A673 (cell line): ENCODE measurements at regions not wholly inside any gene's neighbourhood (a gene's known extent, or its start where the extent isn't known, plus 50 kb on each side); places are given as distances from the start of the nearest gene placed in this dataset.

ENCODE experiments used
- BruUV-seq: library from RNA; stranded (reverse); fragments of 400-500 nt; replicated peaks from 2 replicates; lab custom pipeline; 2021; lab: Mats Ljungman, UMichigan
- CTCF ChIA-PET: fragments of 300-600 bp; sonication (Branson Sonifier 250); formaldehyde crosslinking; loops from one replicate; lab custom pipeline; 2022; ENCODE audit warnings: antibody characterized with exemption; lab: Charles Lee
- POLR2A ChIA-PET: fragments of 300-600 bp; sonication (Branson Sonifier 250); formaldehyde crosslinking; loops from one replicate; lab custom pipeline; 2022; ENCODE audit warnings: antibody characterized with exemption; ENCODE audit not compliant: low non-redundant PET; lab: Charles Lee
- DNase-seq: peaks from one replicate; pipeline ENCODE4 v3.0.0-alpha.2; 2015; ENCODE audit warnings: low spot score
- H3K27ac ChIP-seq: fragments of 200-600 bp; sonication (generic); 2 replicates; pipeline ENCODE4 v1.5.1; 2016; ENCODE audit warnings: mixed run types, low read depth, mild to moderate bottlenecking, mixed read lengths, antibody characterized with exemption, low read length; ENCODE audit not compliant: poor library complexity, severe bottlenecking
- H3K27me3 ChIP-seq: fragments of 200-600 bp; sonication (generic); replicated peaks from 2 replicates; pipeline ENCODE4 v1.6.1; 2017; ENCODE audit warnings: mixed run types, low read depth, mild to moderate bottlenecking, mixed read lengths, antibody characterized with exemption, low read length; ENCODE audit not compliant: insufficient read depth, poor library complexity
- H3K36me3 ChIP-seq: fragments of 200-600 bp; sonication (generic); 2 replicates; pipeline ENCODE4 v1.6.1; 2016; ENCODE audit warnings: mixed run types, mild to moderate bottlenecking, mixed read lengths, antibody characterized with exemption, low read length; ENCODE audit not compliant: insufficient read depth, poor library complexity, severe bottlenecking
- H3K4me1 ChIP-seq: fragments of 200-600 bp; sonication (generic); 2 replicates; pipeline ENCODE4 v1.6.1; 2017; ENCODE audit warnings: mixed run types, mild to moderate bottlenecking, mixed read lengths, antibody characterized with exemption, low read length; ENCODE audit not compliant: insufficient read depth, poor library complexity, severe bottlenecking
- H3K4me3 ChIP-seq: fragments of 200-600 bp; sonication (generic); 2 replicates; pipeline ENCODE4 v1.5.1; 2016; ENCODE audit warnings: low read depth, mixed run types, mild to moderate bottlenecking, mixed read lengths, low read length; ENCODE audit not compliant: poor library complexity, severe bottlenecking
- H3K9me3 ChIP-seq: fragments of 200-600 bp; sonication (generic); 2 replicates; pipeline ENCODE4 v1.6.1; 2016; ENCODE audit warnings: mixed run types, low read depth, mild to moderate bottlenecking, mixed read lengths, antibody characterized with exemption, low read length; ENCODE audit not compliant: poor library complexity, severe bottlenecking
- CTCF ChIP-seq: fragments of 300-800, 200-600 bp; sonication (generic); conservative IDR thresholded peaks from 2 replicates; pipeline ENCODE4 v1.5.1; 2017; ENCODE audit warnings: low read depth, mild to moderate bottlenecking, antibody characterized with exemption, low read length, moderate library complexity, mixed read lengths
- EZH2 ChIP-seq: fragments of 200-600 bp; sonication (generic); IDR thresholded peaks from 2 replicates; pipeline ENCODE4 v1.6.1; 2017; ENCODE audit warnings: borderline replicate concordance, low read depth, mild to moderate bottlenecking, mixed read lengths, antibody characterized with exemption, low read length; ENCODE audit not compliant: poor library complexity, severe bottlenecking
- intact Hi-C: fragments of 100-400 bp; cut with micrococcal nuclease; formaldehyde crosslinking; loops from one replicate; pipeline ENCODE4 v1.10.0; 2022; ENCODE audit not compliant: unreplicated experiment

DNA sequence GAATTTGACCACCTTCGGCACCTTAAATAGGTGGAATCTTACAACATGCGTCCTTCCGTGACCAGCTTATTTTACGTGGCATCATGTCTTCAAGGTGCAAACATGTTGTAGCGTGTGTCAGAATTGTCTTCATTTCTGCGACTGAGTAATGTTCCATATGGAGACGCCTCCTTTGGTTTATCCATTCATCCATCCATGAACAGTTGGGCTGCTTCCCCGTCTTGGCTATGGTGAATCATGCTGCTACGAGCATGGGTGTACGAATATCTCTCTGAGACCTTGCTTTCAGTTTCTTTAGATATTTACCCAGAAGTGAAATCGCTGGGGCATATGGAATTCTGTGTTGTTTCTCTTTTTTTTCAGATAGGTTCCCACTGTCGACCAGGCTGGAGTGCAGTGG, 391.9 kb upstream of the IRX2 start:
- H3K4me1 ChIP-seq: no peaks in the 10 kb centered on the region
- POLR2A ChIA-PET: no interaction called here

GRCh38 chr5:3142261-3143027, 391.0 kb upstream of the IRX2 start:
- no TSS peak for BruUV-seq
- POLR2A ChIA-PET: no interaction called here
- H3K27me3 ChIP-seq: no peaks in the 10 kb centered on the region

More for the DNA sequence above, 391.9 kb upstream of the IRX2 start:
- no TSS peak for BruUV-seq
- H3K27ac ChIP-seq: no peak overlapping the region
- H3K9me3 ChIP-seq: peaks cover 24% of the 10 kb centered on the region
- TF ChIP-seq CTCF (no peak), EZH2 (no peak)
- CTCF ChIA-PET: no interaction called here
- intact Hi-C loops: no loop called here
- H3K4me3 ChIP-seq: no peak overlapping the region
- DNase-seq: no peak
- no peaks in the 10 kb centered on the region for H3K36me3 ChIP-seq
- no peaks in the 10 kb centered on the region for H3K27me3 ChIP-seq

DNA sequence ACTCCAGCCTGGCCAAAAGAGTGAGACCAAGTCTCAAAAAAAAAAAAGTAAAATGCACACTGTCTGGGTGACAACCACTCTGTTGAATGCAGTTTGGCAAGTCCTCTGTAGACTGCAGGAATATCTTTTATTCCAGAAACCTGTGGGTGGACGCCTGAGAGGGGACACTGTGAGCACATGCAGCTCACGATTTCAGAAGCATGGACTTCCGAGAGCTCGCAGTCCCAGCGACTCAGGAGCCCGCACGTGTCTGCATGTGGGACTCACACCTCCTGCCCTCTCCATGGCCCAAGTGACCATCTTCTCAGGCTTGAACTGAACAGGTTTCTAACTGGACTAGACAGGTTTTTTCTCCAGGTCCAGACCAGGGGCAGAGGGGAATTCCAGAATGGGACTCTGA, 388.6 kb upstream of the IRX2 start:
- Histone ChIP-seq H3K4me3 (no peak overlapping the region), H3K27ac (no peak overlapping the region), H3K9me3 (peaks cover 29% of the 10 kb centered on the region), H3K36me3 (no peaks in the 10 kb centered on the region), H3K4me1 (no peaks in the 10 kb centered on the region), H3K27me3 (no peaks in the 10 kb centered on the region)
- ChIA-PET CTCF (no interaction called here), POLR2A (no interaction called here)
- no peak for TF ChIP-seq EZH2
- no peak for TF ChIP-seq CTCF
- no peak for DNase-seq
- BruUV-seq: no TSS peak
- intact Hi-C loops: no loop called here

More at GRCh38 chr5:3142261-3143027, 391.0 kb upstream of the IRX2 start:
- no peaks in the 10 kb centered on the region for H3K36me3 ChIP-seq
- peaks cover 16% of the 10 kb centered on the region for H3K9me3 ChIP-seq
- TF ChIP-seq EZH2 (no peak), CTCF (no peak)
- DNase-seq: no peak
- H3K27ac ChIP-seq: no peak overlapping the region
- no peak overlapping the region for H3K4me3 ChIP-seq
- intact Hi-C loops: no loop called here
- H3K4me1 ChIP-seq: no peaks in the 10 kb centered on the region
- CTCF ChIA-PET: no interaction called here
